ENCODE measurements at regions not wholly inside any gene's neighbourhood (a gene's known extent, or its start where the extent isn't known, plus 50 kb on each side); places are given as distances from the start of the nearest gene placed in this dataset.

DNA sequence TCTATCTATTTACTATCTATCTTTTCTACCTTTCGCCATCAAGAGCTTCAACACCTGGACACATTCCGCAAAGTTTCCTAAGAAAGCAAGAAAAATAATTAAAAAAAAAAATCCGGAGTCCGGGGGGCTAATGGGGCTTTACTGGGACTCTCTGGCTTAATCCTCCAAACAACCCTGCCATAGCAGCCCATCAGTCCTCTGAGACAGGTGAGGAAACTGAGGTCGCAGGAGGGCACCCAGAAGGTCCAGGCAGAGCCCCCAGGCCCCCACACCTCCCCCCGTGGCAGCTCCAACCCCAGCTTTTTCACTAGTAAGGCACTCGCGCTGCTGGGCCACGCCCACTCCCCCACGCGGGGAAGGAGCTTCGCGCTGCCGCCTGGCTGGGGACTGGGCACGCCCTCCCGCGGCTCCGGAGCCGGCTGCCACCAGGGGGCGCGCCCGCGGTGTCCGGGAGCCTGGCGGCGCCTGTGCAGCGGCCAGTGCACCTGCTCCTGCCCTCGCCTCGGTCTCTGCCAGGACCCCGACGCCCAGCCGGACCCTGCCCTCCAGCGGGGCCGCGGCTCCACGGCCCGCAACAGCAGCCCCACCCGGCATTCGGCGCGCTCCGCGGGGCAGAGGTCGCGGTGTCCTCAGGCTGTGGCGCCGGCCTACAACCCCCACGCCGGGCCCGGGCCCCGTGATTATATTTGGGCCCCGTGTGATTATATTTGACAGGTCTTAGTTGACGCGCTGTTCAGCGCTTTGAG, 54.1 kb upstream of the SAMD11 start:
- H3K9me3 ChIP-seq = no peaks in the 10 kb centered on the region
- H3K4me3 ChIP-seq = peak overlapping the region in 8 of 10 donors; percentile 15 to 40 (median 28)
- ATAC-seq = peak; percentile 58 to 87 (median 80)
- TF ChIP-seq, protein P1, sequence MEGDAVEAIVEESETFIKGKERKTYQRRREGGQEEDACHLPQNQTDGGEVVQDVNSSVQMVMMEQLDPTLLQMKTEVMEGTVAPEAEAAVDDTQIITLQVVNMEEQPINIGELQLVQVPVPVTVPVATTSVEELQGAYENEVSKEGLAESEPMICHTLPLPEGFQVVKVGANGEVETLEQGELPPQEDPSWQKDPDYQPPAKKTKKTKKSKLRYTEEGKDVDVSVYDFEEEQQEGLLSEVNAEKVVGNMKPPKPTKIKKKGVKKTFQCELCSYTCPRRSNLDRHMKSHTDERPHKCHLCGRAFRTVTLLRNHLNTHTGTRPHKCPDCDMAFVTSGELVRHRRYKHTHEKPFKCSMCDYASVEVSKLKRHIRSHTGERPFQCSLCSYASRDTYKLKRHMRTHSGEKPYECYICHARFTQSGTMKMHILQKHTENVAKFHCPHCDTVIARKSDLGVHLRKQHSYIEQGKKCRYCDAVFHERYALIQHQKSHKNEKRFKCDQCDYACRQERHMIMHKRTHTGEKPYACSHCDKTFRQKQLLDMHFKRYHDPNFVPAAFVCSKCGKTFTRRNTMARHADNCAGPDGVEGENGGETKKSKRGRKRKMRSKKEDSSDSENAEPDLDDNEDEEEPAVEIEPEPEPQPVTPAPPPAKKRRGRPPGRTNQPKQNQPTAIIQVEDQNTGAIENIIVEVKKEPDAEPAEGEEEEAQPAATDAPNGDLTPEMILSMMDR (IDR thresholded peaks at IDR 0.05) = peak; percentile 68 to 97 (median 84)
- DNase-seq = peak; percentile 52 to 76
- peaks cover 0 to 31% (median 5%) of the 10 kb centered on the region in 7 donors for H3K27me3 ChIP-seq
- intact Hi-C loops (cut with DNase I) = no loop called here
- H3K27ac ChIP-seq = no peak overlapping the region
- WGBS, 2 donors = 11 to 13% methylated on average over 44 to 55 of the region's 55 CpGs
- H3K4me1 ChIP-seq = peaks cover 0 to 27% (median 8%) of the 10 kb centered on the region in 9 donors
- no peaks in the 10 kb centered on the region for H3K36me3 ChIP-seq
